Activated T-helper 1 cell treated with anti-CD3 and anti-CD28 coated beads, Interleukin-2, amount 50 U/mL, for 16 hours (primary cell): ENCODE measurements at regions not wholly inside any gene's neighbourhood (a gene's known extent, or its start where the extent isn't known, plus 50 kb on each side); places are given as distances from the start of the nearest gene placed in this dataset.
"Not testable (repeated sequence)": the region's sequence is repeated elsewhere in the genome, so short reads cannot be mapped to it uniquely, and the experiment has no call there.

ENCODE experiments used
- DNase-seq, 2 donors: peaks; one replicate each; pipeline ENCODE4 v3.0.0-alpha.2; 2020; ENCODE audit warnings: low read depth in 1 of 2, low spot score in 1 of 2

DNA sequence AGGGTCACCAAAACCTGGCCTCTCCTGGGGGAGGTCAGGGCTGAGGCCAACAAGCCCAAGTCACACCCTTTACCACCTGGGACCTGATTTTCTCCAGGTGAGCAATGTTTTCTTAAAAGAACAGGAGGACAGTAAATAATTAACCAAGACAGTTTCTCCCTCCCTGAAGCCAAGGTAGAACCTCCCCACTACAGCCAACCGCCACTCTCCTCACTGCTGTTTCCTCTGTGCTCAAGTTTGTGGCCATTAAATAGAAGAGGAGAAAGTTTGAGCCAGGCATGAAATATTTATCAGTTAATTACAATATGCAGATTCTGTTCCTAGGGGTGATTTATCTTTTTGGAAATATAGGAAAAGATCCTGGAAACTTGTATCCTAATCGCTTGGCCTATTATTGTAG lies 150.6 kb upstream of the ANKRD20A1 start:
- not testable (repeated sequence) for DNase-seq

DNA sequence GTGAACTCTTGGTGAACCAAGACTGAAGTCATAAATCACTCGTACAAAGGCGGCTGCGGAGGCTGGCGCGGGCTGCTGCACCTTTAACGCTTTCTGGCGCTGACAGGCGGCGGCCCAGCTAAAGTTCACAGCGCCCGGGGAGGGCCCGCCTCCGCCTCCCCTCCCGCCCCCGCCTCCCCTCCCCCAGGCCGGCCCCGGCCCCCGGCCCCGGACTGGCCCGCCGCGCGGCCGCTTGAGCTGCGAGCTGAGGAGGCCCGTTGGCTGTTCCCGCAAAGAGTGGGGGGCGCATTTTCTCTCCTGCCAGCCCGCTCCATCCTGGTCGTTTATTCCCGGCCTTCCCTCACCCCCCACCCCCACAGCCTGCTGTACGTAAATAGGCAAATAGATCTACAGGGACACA lies 147.3 kb upstream of the ANKRD20A1 start:
- not testable (repeated sequence) for DNase-seq

DNA sequence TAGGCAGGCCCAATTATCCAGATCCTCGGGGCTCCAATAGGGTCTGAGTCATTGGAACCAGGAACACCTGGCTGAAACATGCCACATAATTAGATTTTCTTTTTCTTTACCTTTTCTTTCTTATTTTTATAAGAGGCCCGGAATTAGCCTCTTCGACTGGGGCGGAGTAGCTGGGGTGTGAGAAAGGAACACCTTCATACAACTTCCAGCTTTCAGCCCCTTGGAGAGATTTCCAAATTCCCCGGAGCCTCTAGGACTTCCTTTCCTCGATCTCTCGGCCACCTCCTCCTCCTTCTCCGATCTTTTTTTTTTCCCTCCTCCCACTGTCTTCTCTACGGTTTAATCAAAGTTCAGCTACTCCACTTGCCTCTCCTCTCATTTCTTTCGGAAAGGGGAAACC lies 146.8 kb upstream of the ANKRD20A1 start:
- DNase-seq: not testable (repeated sequence)

DNA sequence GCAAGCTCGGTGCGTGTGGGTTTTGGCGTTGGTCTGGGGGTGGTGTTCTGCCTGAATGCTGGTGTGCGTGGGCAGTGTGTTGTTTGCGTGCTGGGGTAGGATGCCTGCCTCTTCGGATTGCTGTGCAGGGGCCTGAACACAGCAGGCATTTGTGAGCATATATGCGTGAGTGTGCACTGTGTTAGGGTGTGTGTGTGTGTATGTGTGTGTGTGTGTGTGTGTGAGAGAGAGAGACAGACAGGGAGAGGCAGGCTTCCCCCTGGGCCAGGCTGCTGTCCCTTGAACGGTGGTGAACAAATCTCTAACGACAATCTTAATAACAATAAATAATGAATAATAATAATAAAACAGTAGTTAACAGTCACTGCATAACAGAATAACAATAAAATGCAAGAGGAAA lies 145.8 kb upstream of the ANKRD20A1 start:
- DNase-seq: not testable (repeated sequence)

DNA sequence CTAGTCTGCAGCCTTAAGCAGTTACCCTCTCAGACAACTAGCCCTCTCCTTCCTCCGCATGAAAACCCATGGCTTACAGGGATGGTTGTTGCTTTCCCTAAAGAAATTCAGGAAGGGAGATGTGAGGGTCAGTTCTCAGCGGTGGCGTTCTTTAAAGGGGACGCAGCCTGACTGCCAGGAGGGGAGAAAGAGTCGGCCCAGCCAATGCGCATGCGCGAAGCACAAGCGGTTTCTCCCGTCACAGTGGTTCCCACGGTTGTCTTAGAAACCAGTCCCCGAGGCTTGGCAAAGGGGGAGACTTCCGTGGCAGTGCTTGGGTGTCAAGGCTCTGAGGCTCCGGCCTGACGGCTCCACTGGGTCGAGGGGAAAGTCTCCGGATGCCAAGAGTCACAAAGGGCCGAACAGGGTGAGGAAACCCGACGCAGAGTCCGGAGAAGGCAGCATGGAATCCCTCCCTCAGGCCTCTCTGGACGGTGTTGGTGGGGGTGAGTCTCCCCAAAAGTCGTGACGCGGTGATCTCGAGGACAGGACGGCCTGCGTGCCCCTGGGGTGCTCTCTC lies 140.8 kb upstream of the ANKRD20A1 start:
- DNase-seq: not testable (repeated sequence)

DNA sequence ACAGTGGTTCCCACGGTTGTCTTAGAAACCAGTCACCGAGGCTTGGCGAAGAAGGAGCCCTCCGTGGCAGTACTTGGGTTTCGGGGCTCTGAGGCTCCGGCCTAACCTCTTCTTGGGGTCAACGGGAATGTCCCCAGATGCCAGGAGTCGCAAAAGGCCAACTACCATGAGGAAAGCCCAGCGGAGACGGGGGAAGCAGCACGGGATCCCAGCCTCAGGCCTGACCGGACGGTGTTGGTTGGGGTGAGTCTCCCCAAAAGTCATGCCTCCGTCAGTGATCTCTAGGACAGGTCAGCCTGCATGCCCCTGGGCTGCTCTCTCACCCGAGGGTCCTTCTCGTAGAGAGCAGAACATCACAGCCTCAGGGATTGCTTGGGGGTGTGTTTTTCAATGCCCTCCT lies 138.2 kb upstream of the ANKRD20A1 start:
- not testable (repeated sequence) for DNase-seq

DNA sequence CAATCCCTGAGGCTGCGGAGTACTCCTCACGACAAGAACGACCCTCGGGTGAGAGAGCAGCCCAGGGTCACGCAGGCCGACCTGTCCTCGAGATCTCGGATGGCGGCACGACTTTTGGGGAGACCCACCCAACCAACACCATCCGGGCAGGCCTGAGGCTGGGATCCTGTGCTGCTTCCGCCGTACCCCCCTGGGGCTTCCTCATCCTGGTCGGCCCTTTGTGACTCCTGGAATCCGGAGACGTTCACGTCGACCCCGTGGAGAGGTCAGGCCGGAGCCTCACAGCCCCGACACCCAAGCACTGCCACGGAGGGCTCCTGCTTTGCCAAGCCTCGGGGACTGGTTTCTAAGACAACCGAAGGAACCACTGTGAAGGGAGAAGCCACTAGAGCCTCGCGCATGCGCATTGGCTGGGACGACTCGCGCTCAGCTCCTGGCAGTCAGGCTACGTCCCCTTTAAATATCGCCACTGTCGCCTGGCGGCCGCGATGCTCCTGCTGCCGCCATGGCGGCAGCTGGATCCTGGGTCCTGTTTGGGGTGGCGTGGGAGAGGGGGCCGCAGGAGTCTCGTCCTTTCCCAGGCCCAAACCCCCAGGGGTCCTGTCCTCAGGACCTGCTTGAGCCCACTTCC lies 136.2 kb upstream of the ANKRD20A1 start:
- not testable (repeated sequence) for DNase-seq

DNA sequence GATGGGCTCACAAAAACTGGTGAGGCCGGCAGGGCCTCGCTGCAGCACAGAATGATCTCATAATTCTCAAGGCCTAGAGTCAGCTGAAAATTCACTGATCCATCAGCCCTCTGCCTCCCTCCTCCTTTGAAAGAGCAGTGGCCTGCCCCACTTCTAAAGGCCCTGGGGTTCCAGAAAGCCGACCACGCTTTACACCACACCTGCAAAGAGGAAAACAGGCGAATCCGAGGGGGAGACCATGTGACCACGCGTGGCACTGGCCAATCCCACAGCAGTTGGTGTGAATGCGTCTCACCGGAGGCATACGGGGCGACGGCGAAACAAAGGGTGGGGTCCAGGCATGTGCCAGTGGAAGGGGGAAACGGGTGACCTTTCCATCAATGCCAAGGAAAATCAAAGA lies 135.5 kb upstream of the ANKRD20A1 start:
- DNase-seq: not testable (repeated sequence)

DNA sequence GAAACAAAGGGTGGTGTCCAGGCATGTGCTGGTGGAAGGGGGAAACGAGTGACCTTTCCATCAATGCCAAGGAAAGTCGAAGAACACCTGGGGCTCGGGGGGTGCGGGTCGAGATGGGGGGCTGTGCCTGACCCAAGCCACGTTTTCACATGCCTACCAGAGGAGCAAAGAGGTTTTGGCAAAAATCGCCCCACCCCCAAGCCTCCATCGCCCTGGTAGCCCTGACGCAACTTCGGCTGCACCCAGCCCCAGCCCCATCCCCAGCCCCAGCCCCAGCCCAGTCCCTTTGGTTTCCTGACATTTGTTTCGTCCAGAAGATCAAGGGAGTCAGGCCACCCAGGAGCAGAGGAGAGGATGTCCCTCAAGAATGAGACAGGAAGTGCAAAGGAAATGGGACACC lies 133.8 kb upstream of the ANKRD20A1 start:
- DNase-seq: peak in 1 of 2 donors; percentile 4

DNA sequence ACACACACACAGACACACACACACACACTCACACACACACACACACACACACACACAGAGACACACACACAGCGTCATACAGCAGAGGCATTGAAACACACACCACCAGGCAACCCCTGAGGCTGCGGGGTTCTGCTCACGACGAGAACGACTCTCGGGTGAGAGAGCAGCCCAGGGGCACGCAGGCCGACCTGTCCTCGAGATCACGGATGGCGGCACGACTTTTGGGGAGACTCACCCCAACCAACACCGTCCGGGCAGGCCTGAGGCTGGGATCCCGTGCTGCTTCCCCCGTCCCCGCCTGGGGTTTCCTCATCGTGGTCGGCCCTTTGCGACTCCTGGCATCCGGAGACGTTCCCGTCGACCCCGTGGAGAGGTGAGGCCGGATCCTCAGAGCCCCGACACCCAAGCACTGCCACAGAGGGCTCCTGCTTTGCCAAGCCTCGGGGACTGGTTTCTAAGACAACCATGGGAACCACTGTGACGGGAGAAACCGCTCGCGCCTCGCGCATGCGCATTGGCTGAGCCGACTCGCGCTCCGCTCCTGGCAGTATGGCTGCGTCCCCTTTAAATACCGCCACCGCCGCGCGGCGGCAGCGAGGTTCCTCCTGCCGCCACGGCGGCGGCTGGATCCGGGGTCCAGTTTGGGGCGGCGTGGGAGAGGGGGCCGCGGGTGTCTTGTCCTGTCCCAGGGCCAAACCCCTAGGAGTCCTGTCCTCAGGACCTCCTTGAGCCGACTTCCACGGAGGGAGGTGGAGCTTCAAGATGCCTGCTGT lies 132.3 kb upstream of the ANKRD20A1 start:
- not testable (repeated sequence) for DNase-seq

DNA sequence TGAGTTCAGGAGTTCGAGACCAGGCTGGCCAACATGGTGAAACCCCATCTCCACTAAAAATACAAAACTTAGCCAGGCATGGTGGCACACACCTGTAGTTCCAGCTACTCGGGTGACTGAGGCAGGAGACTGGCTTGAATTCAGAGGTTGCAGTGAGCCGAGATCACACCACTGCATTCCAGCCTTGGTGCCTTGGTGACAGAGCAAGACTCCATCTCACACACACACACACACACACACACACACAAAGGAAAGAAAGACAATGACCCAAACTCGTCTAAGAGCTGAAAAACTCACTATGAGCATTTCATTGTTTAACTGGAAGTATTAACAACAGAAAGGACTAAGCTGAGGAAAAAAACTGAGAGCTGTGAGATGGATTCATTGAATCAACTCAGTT lies 95.6 kb upstream of the ANKRD20A1 start:
- not testable (repeated sequence) for DNase-seq

DNA sequence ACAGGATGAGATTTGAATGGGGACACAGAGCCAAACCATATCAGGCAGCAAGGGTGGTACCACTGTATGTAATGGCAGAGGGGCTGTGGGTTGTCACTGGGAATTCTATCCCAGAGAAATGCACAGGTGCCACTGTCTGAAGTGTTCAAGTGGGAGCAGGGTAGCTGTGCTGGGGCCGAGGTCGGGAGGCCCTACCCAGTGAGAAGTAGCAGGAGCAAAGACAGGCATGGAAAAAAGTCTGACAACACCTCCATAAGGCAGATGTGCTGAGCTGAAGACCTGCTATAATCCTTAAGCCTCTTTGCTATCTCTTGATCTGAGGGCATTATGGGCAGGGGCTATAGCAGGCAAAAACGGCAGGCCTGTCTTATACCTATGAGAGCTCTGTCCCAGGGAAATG lies 86.9 kb upstream of the ANKRD20A1 start:
- DNase-seq: not testable (repeated sequence)

DNA sequence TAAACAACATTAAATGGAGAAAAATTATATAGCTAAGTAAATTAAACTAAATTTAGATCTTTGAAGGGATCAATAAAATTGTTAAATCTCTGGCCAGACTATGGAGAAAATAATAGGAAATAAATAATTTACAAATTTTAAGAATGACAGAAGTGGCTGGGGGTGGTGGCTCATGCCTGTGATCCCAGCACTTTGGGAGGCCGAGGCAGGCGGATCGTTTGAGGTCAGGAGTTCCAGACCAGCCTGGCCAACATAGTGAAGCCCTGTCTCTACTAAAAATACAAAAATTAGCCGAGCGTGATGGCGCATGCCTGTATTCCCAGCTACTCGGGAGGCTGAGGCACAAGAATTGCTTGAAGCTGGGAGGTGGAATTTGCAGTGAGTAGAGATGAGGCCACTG lies 58.6 kb upstream of the ANKRD20A1 start:
- DNase-seq: not testable (repeated sequence)
